Glomerular visceral epithelial cell (primary cell): ENCODE measurements at regions not wholly inside any gene's neighbourhood (a gene's known extent, or its start where the extent isn't known, plus 50 kb on each side); places are given as distances from the start of the nearest gene placed in this dataset.

ENCODE experiments used
- DNase-seq: peaks from one replicate; pipeline ENCODE4 v3.0.0-alpha.2; 2016; ENCODE audit errors: extremely low spot score

DNA sequence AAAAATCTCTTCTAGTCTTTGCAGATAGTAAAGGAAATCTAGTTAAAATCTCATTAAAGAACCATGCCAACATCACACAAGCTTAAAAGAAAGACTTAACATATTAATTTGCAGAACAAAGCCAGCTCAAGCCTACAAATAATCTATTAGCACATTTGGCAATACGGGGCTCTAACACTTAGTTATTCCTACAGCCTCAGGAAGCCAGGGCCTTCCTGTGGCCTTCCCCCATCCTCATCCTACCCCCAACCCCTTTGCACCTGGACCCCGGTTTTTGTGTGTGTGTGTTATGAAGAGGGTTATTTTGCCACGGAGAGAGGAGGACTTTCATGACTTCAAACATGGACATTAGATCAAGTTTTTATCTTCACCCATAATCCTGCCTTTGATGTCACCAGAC is 64.6 kb downstream of the FOXB2 start:
- no peak for DNase-seq

DNA sequence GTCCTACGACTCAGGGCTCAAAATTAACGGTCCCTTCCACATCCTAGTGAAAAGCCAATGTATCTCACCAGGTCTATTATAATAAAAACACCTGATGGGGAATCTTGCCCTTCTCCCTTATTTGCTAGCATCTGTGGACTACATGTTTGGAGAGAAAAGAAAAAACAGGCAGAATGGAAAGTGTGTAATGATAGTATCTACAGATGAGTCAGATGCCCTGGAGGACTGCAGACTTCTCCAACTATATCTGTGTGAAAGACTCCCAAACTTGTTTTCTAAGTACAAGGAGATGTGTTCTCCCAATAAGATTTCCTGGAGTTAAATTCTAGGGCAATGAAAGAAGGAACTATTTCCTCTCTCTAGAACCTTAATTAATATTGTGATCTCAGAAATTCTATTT is 66.0 kb downstream of the FOXB2 start:
- DNase-seq, result no peak

DNA sequence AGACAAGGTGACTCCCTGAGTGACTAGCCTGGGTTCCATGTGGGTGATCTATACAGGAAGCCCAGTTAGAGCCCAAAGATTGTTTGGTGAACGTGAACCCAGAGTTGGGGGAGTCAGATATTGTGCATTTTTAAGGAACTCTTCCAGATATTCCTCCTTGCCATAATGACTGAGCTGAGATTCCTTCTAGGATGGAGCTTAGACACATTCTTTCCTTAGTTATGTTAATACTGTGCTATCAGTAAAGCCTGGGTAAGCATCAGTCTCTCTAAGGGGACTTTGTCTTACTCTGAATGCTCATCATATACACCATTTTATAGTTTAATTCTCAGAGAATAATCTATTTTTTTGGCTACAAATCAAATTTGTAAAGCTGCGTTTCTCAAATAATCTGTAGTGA is 68.1 kb downstream of the FOXB2 start:
- DNase-seq, result no peak

DNA sequence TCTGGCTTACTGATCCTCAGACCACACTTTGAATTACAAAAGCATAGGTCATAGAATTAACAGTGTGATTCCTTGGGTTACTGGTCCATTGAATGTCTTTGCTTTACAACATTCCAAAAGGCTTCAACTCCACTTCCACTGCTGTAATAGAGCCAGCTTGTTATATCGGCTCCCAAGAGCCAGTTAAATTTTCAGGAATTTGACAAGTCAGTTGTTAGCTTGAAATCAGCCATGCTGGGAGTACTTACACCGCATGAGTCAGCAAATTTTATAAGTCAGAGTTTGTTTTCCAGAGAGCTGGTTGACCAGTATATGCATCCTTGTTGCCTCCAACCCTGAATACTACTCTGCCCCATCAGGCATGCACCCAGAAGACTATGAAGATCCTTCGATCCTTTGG is 73.1 kb downstream of the FOXB2 start:
- DNase-seq, result peak; percentile 8

DNA sequence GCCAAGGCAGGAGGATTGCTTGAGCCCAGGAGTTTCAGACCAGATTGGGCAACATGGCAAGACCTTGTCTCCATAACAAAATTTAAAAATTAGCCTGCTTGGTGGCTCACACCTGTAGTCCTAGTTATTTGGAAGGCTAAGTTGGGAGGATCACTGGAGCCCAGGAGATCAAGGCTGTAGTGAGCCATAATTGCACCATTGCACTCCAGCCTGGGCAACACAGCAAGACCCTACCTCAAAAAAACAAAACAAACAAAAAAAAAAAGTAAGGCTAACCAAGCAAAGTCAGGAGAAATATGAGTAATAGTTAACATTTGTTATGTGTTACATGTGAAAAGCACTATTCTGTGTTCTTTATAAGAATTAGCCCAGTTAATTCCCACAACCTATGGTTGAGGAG is 74.7 kb downstream of the FOXB2 start:
- no peak for DNase-seq

DNA sequence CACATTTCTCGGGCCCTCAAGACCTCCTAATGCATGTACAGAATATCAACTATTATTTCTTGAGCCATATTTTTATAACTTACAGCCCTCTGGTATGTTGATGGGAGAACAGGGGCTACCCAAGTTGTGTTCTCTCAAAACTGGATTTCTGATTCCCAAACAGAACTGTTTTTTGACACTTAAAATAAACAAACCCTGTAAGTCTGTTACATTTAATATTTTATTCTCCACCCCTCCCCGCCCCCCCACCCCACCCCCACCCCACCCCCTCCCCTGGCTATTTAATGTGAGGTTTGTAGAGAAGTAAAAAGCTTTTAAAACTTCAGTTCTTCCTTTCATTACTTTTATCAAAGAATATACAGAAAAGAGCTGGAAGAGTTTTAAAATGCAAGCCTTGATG is 77.9 kb downstream of the FOXB2 start:
- DNase-seq, result no peak

DNA sequence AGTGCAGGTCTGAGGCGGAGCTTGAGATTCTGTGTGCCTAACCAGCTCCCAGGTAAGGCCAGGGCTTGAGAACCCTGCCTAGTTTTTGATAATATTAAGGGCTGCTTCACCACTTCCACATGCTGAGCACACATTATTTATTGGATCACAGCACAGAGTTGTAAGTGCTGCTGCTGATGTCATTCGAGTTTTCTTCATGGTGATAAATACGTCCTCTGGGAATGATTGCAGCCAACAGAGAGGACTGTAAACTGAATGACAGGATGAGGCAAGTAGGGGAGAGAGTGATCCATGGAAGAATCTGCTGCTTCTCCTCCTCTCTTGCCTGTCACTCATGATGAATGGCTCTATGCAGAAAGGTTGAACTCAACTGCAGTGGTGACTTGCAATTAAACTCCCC is 77.9 kb upstream of the VPS13A start:
- no peak for DNase-seq

DNA sequence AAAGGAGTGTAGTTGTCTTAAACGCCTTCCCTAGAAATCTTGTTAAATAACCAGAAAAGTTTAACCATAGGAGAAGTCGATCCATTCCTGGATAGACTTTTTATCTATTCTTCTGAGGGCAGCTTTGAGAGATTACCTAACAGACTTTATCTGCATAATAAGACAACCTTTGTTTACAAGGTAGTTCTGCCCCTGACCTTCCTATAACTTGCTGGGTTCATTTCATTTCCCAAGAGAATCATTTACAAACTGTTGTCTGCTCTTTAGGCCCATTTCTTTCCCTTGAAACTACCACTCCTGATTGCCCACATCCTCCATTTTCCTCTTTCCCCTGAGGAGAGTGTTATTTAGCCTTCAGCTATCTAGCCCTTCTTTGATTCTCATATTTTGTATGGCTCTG is 65.9 kb upstream of the VPS13A start:
- no peak for DNase-seq

DNA sequence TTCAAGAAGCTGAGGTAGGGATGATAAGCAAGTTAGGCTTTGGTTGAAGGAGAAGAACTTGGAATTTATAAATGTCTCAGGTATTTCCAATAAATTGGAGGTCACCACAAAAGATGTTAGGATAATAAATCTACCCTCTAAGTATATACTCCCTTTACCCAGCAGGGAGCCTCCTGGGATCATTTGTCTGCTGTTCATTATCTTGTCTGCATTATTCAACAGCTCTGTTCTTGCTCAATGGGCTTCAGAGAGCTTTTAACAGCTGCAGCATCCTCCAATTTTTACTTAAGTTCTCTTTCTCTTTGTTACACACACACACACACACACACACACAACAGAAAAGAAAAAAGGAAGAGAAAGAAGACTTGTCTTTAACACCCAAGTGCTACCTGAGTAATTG is 51.7 kb upstream of the VPS13A start:
- no peak for DNase-seq

DNA sequence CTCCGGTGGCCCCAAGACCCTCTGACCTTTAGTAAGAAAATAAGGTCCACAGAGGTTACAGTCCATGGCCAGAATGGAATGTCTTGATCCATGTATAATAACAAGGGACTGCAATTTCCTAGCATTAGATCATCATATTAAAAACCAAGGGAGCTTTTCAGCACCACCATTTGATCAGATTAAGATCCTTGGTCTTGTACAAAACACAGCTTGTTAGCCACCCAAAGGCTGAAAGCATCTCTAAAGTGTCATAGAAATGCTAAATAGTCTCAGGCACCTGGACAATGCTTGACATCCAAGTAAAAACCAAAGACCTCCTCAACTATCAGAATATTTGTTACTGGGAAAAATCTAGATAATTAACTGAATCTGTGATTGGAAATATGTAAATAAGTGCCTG is 50.3 kb upstream of the VPS13A start:
- DNase-seq, result no peak
